Endothelial cell of umbilical vein (primary cell): ENCODE measurements at regions not wholly inside any gene's neighbourhood (a gene's known extent, or its start where the extent isn't known, plus 50 kb on each side); places are given as distances from the start of the nearest gene placed in this dataset.

Experiments used
- BruUV-seq: library from RNA; stranded (reverse); fragments of 400-500 nt; replicated peaks from 2 replicates; lab custom pipeline; 2021; lab: Mats Ljungman, UMichigan
- CTCF ChIA-PET: fragments of 300-600, 350-600 bp; sonication (Branson Sonifier 250); formaldehyde crosslinking; loops from one replicate; lab custom pipeline; 2021; ENCODE audit warnings: antibody characterized with exemption, inconsistent platforms; lab: Charles Lee
- POLR2A ChIA-PET: fragments of 300-600, 350-600 bp; sonication (Branson Sonifier 250); formaldehyde crosslinking; loops from one replicate; lab custom pipeline; 2021; ENCODE audit warnings: antibody characterized with exemption, inconsistent platforms; lab: Charles Lee
- DNase-seq: peaks from one replicate; pipeline ENCODE4 v3.0.0-alpha.2; 2011; ENCODE audit warnings: low read depth, low spot score
- FAIRE-seq: peaks from 2 replicates; lab custom pipeline; 2011; peaks lifted over from hg19 to GRCh38; lab: Jason Lieb, UNC
- H2AFZ ChIP-seq: 2 replicates; pipeline ENCODE4 v1.6.0; 2012; ENCODE audit warnings: low read depth, low read length, control low read depth, inconsistent platforms
- H3K27ac ChIP-seq: 2 replicates; pipeline ENCODE4 v1.5.1; 2011; ENCODE audit warnings: low read depth, mild to moderate bottlenecking, control low read depth, low read length, moderate library complexity; ENCODE audit not compliant: insufficient read depth
- H3K27me3 ChIP-seq, 2 experiments: 2 replicates each; pipeline versions ENCODE4 v1.6.0 to v1.6.1; 2011; ENCODE audit warnings: low read length in 2 of 2, mixed read lengths in 1 of 2; ENCODE audit not compliant: control insufficient read depth in 2 of 2, insufficient read depth in 2 of 2
- H3K36me3 ChIP-seq, 2 experiments: 2 replicates in 1 of 2; 3 replicates in 1 of 2; pipeline ENCODE4 v1.5.1; 2011; ENCODE audit warnings: low read length in 2 of 2, mild to moderate bottlenecking in 1 of 2, moderate library complexity in 1 of 2; ENCODE audit not compliant: control insufficient read depth in 2 of 2, insufficient read depth in 2 of 2; ENCODE audit errors: extremely low read depth in 1 of 2
- H3K4me1 ChIP-seq: 3 replicates; pipeline ENCODE4 v1.5.1; 2011; ENCODE audit warnings: mild to moderate bottlenecking, low read length; ENCODE audit not compliant: control insufficient read depth, insufficient read depth; ENCODE audit errors: extremely low read depth
- H3K4me2 ChIP-seq: 2 replicates; pipeline ENCODE4 v1.6.1; 2011; ENCODE audit warnings: low read length, control low read depth, mixed read lengths; ENCODE audit not compliant: insufficient read depth
- H3K4me3 ChIP-seq, 3 experiments: fragments of 200-600 bp in 1 of 3; sonication (generic), shearing (Covaris generic) in 1 of 3; replicated peaks in 1 of 3; 2 replicates each; pipeline ENCODE4 v1.5.1; 2011 to 2016; ENCODE audit warnings: control low read depth in 3 of 3, low read length in 3 of 3, mild to moderate bottlenecking in 2 of 3, inconsistent platforms in 1 of 3, low read depth in 1 of 3, moderate library complexity in 1 of 3; ENCODE audit not compliant: insufficient read depth in 1 of 3
- H3K79me2 ChIP-seq: 2 replicates; pipeline ENCODE4 v1.6.0; 2012; ENCODE audit warnings: low read length, inconsistent platforms; ENCODE audit not compliant: control insufficient read depth, insufficient read depth
- H3K9ac ChIP-seq: replicated peaks from 2 replicates; pipeline ENCODE3; 2011; ENCODE audit warnings: low read length, control low read depth; ENCODE audit not compliant: insufficient read depth; ENCODE audit errors: extremely low read depth
- H3K9me1 ChIP-seq: replicated peaks from 3 replicates; pipeline ENCODE4 v1.6.0; 2011; ENCODE audit warnings: mild to moderate bottlenecking, low read length; ENCODE audit not compliant: control insufficient read depth, insufficient read depth; ENCODE audit errors: extremely low read depth
- H3K9me3 ChIP-seq: replicated peaks from 2 replicates; pipeline ENCODE4 v1.5.1; 2012; ENCODE audit warnings: low read length, inconsistent platforms; ENCODE audit not compliant: control insufficient read depth, insufficient read depth
- H4K20me1 ChIP-seq: replicated peaks from 2 replicates; pipeline ENCODE3; 2011; ENCODE audit warnings: mild to moderate bottlenecking, low read length; ENCODE audit not compliant: control insufficient read depth, insufficient read depth; ENCODE audit errors: extremely low read depth
- CTCF ChIP-seq, 2 donors: IDR thresholded peaks; 1 replicate in 1 of 2; 2 replicates in 1 of 2; pipeline ENCODE4 v1.5.1; 2011; ENCODE audit warnings: low read length in 2 of 2, mild to moderate bottlenecking in 2 of 2, moderate library complexity in 2 of 2, control low read depth in 1 of 2, inconsistent platforms in 1 of 2, low read depth in 1 of 2; ENCODE audit not compliant: insufficient read depth in 1 of 2; ENCODE audit errors: extremely low read depth in 1 of 2
- EZH2 ChIP-seq: IDR thresholded peaks from 2 replicates; pipeline ENCODE4 v1.6.1; 2012; ENCODE audit warnings: borderline replicate concordance, low read depth, mild to moderate bottlenecking, moderate library complexity, low read length, inconsistent platforms; ENCODE audit not compliant: severe bottlenecking
- GATA2 ChIP-seq: IDR thresholded peaks from 2 replicates; pipeline ENCODE4 v1.7.0; 2011; ENCODE audit warnings: low read depth, mild to moderate bottlenecking, moderate library complexity, mixed read lengths, low read length; ENCODE audit not compliant: insufficient read length, insufficient read depth
- JUN ChIP-seq: IDR thresholded peaks from 2 replicates; pipeline ENCODE4 v1.6.1; 2011; ENCODE audit warnings: borderline replicate concordance, low read depth; ENCODE audit not compliant: insufficient read length, insufficient read depth
- MYC ChIP-seq: IDR thresholded peaks from one replicate; pipeline ENCODE4 v1.6.1; 2011; ENCODE audit warnings: mild to moderate bottlenecking, low read depth, low read length
- POLR2A ChIP-seq: IDR thresholded peaks from 2 replicates; pipeline ENCODE4 v1.6.1; 2012; ENCODE audit warnings: low read depth, mild to moderate bottlenecking, control low read depth, low read length
- POLR2AphosphoS5 ChIP-seq: IDR thresholded peaks from 2 replicates; pipeline ENCODE4 v1.6.1; 2012; ENCODE audit warnings: low read depth, mild to moderate bottlenecking, control low read depth, low read length, moderate library complexity; ENCODE audit not compliant: insufficient read depth
- dilution Hi-C: fragments of 300-500 bp; cut with MboI; formaldehyde crosslinking; loops from one replicate; pipeline ENCODE4 v1.15.0; 2019; ENCODE audit warnings: low sequenced_read_pairs; ENCODE audit not compliant: extremely low pct_ligation_motif_present
- intact Hi-C: fragments of 100-400 bp; cut with micrococcal nuclease; formaldehyde crosslinking; loops from one replicate; pipeline ENCODE4 v1.10.0; 2022
- TF ChIP-seq, protein P1 (sequence below): IDR thresholded peaks from 2 replicates; pipeline ENCODE4 v1.6.1; 2011; ENCODE audit not compliant: insufficient read depth, insufficient read length

- Histone ChIP-seq H3K27ac (no peak overlapping the region), H3K9ac (no peak overlapping the region), H3K9me3 (peaks cover 2% of the 10 kb centered on the region), H3K4me1 (no peaks in the 10 kb centered on the region), H3K4me3 (no peak overlapping the region), H2AFZ (no peak overlapping the region), H3K36me3 (no peaks in the 10 kb centered on the region), H3K9me1 (no peaks in the 10 kb centered on the region), H3K4me2 (no peak overlapping the region), H4K20me1 (no peaks in the 10 kb centered on the region), H3K27me3 (no peaks in the 10 kb centered on the region), H3K79me2 (no peaks in the 10 kb centered on the region)
- CTCF ChIA-PET, result no interaction called here
- FAIRE-seq (no peak), DNase-seq (no peak)
- no TSS peak for BruUV-seq
- dilution Hi-C loops (no loop called here), intact Hi-C loops (no loop called here)
- POLR2A ChIA-PET, result no interaction called here
- no peak for TF ChIP-seq POLR2AphosphoS5
- no peak for TF ChIP-seq EZH2
- TF ChIP-seq CTCF (IDR thresholded peaks at IDR 0.05; ENCODE audit: extremely low read depth in 1 of 2, insufficient read depth in 1 of 2, low read depth in 1 of 2, low read length in 2 of 2), result no peak
- no peak for TF ChIP-seq POLR2A
- TF ChIP-seq MYC, result no peak
- TF ChIP-seq, protein P1, sequence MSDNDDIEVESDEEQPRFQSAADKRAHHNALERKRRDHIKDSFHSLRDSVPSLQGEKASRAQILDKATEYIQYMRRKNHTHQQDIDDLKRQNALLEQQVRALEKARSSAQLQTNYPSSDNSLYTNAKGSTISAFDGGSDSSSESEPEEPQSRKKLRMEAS, result no peak
- TF ChIP-seq JUN, result no peak
- no peak for TF ChIP-seq GATA2
Measured at GRCh38 chr2:7841751-7842150, 840.1 kb upstream of the ID2 start.
